HK-2 (cell line): ENCODE measurements at regions not wholly inside any gene's neighbourhood (a gene's known extent, or its start where the extent isn't known, plus 50 kb on each side); places are given as distances from the start of the nearest gene placed in this dataset.
"Not testable (repeated sequence)": the region's sequence is repeated elsewhere in the genome, so short reads cannot be mapped to it uniquely, and the experiment has no call there.

ENCODE experiments used
- DNase-seq: peaks from one replicate; pipeline ENCODE4 v3.0.0-alpha.2; 2018; ENCODE audit not compliant: unreplicated experiment

- no peak for DNase-seq
Measured at GRCh38 chr14:46147452-46147851, 504.1 kb downstream of the RPL10L start.

GRCh38 chr14:46147024-46147423 is 504.6 kb downstream of the RPL10L start:
- DNase-seq = no peak

- DNase-seq = no peak
Measured at GRCh38 chr14:46140445-46140844, 511.1 kb downstream of the RPL10L start.

- no peak for DNase-seq
Measured at GRCh38 chr14:46139649-46140048, 511.9 kb downstream of the RPL10L start.

GRCh38 chr14:46137786-46138185 is 513.8 kb downstream of the RPL10L start:
- DNase-seq = no peak

DNA sequence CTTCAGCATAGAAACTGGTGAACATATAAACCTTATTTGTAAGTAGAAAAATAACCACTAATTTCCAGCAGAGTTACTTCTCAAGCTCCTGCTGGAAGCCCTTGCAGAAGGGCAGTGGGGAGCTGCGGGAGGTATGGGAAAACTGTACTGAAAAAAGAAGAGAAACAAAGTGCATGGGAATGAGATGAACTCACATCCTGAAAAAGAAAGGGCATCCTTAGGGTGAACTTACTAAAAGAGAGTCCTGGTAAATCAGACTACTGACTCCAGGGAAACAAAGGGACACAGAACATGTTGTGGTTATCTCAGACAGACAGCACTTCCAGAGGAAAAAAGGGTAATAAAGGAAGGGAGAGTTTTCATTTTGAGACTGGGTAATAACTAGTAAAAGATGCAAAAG is 515.1 kb downstream of the RPL10L start:
- no peak for DNase-seq

DNA sequence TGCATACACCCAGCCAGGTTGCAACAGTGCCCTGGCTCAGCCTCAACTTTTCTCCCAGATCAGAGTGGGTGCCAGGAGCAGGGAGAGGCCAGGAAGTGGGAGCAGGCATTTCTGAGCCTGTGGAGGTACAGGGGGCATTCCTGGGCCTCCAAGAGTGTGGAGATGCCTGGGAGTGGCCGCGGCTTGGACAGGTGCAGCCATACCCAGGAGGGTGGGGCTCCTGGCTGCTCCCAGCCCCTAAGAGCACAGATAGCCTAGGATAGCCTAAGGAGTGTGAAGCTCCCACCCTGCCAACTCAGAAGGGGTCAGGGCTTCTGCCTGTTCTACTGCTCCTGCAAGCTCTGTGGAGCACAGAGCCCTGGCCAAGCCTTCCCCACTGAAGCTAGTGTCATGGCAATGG is 543.4 kb downstream of the RPL10L start:
- no peak for DNase-seq

GRCh38 chr14:46100901-46101300 is 550.7 kb downstream of the RPL10L start:
- not testable (repeated sequence) for DNase-seq

DNA sequence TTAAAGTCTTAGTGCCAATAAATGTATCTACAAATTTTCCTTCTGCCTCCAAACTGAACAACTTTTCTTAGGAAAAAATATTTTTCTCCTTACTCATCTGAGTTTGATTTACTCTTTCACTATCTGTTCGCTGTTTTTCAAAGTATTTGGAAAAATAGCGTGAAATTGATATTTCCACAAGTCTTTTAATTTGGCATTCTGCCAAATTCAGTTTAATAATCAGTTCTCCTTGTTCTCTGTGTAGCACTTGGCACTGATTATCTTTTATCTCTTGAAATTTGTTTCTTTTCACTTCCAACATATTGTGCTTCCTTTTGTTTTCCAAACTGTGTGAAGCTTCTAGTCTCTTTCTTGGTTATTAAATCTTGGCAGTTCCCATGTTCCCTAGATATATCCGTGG is 559.8 kb downstream of the RPL10L start:
- DNase-seq = no peak

DNA sequence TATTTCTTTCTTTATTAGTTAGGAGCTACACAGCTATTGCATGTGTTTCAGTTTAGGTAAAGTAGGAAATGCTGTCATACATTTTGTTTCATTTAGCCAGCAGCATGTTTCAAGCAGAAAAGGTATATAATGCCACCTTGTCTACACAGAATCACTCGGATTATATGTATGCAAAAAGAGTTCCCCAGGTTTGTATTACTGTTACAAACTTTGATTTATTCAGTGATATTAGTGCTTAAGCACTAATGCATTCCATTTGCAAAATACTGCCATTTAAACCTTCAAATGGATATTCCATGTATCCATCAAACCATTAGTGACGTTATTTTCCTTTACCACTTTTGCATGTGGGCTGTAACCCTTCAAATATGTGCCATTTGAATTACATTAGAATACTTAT is 564.0 kb downstream of the RPL10L start:
- no peak for DNase-seq

- DNase-seq = no peak
Measured at GRCh38 chr14:46074061-46074460, 577.5 kb downstream of the RPL10L start.

GRCh38 chr14:46063872-46064271 is 587.7 kb downstream of the RPL10L start:
- DNase-seq = no peak

DNA sequence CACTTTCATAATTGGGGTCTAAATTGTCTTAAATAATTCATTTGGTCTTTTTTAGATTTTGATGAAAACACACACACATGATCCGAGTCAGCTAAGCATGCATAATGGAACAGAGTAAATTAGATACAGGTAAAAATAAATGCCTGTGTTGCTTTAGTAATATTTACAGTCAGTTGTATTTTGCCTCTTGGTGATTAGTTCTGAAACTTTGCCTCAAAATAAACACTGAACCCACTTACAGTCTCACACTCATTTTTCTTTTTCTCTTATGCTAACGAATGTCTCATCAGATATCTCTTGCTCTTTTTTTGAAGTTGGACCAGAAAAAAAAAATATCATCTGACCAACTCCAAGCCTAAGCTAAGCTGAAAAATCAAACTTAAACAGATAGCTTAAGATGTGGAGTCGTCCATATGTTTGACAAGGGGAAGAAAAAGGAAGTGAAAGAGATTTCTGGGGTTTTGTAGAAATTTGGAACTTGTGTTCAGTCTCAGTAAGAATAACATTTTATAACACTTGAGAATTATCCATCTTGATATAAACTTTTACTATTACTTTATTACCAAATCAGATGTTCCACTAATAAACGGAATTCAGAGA is 592.5 kb downstream of the RPL10L start:
- DNase-seq = no peak

DNA sequence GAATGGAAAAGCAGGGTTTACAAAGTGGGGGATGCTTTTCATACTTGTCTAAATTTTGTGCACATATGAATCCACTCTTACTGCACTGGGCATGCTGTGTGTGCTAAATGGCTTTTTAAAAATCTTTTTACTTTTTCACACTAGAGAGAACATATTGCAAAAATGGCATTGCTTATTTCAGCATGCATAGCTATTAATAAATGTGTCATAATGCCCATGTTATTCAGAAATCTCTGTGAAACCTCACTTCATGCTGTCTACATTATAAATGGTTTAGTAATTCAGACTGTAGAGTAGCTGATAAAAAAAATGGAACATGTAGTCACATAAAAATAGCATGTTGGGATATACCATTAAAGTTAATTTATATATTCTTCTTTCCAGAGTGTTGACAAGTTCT is 593.8 kb downstream of the RPL10L start:
- no peak for DNase-seq

- no peak for DNase-seq
Measured at GRCh38 chr14:46054526-46054925, 597.1 kb downstream of the RPL10L start.

DNA sequence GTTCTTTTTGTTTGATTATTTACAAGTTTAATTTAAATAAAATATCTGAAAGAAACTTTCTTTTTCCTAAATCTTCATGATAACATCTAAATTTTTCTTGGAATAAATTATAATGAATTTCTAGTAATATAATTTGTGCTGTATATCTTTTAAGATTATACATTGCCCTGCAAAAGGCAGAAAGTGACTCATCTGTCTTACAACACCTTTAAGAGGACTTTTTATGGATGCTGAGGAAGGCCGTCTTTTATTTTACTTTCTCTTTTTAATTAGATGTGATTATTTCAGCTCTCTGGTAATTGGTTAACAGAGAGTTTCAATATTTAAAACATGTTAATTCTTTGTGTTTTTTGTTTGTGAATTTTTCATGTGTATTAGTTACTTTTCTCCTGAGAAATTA is 598.4 kb downstream of the RPL10L start:
- no peak for DNase-seq

- no peak for DNase-seq
Measured at GRCh38 chr14:46051796-46052195, 599.8 kb downstream of the RPL10L start.

DNA sequence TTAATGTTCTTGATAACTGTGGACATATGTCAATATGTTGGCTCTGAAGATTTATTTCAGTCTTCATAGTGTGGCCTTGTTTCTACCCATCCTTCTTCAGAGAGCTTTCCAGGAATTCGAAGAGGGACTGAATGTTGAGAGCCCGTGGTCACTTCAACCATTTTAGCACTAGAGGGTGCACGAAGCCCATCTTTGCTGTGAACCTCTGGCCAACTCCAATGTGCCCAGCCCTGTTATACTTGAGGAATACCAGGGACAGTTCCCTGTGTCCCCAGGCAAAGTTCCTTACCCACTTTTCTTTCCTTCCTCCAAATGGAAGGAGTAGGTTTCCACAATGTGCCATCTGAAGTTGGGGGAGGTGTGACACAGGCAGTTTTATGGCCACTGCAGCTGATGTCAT is 603.5 kb downstream of the RPL10L start:
- peak; percentile 33 for DNase-seq

- no peak for DNase-seq
Measured at GRCh38 chr14:46036099-46036498, 615.5 kb downstream of the RPL10L start.

- DNase-seq = no peak
Measured at GRCh38 chr14:46034305-46034704, 617.3 kb downstream of the RPL10L start.

GRCh38 chr14:46018846-46019420 is 632.6 kb downstream of the RPL10L start:
- DNase-seq = no peak

GRCh38 chr14:46008348-46008747 is 643.2 kb downstream of the RPL10L start:
- no peak for DNase-seq

- DNase-seq = no peak
Measured at GRCh38 chr14:45998554-45998953, 653.0 kb downstream of the RPL10L start.

- no peak for DNase-seq
Measured at GRCh38 chr14:45990252-45990651, 661.3 kb downstream of the RPL10L start.
